ENCODE measurements at regions not wholly inside any gene's neighbourhood (a gene's known extent, or its start where the extent isn't known, plus 50 kb on each side); places are given as distances from the start of the nearest gene placed in this dataset.

- WGBS, 2 donors (ENCODE audit: extremely low coverage in 2 of 2, insufficient read length in 2 of 2, insufficient replicate concordance in 1 of 2), result no CpG with 5 or more reads among the region's 1 CpG
- no peak for DNase-seq (ENCODE audit: low spot score)
- Histone ChIP-seq H2BK15ac (ENCODE audit: low read length) (no peak overlapping the region), H3K23ac (ENCODE audit: low read depth, low read length, poor library complexity) (no peak overlapping the region), H2BK120ac (ENCODE audit: low read depth, low read length) (no peak overlapping the region), H4K8ac (ENCODE audit: low read depth, low read length) (no peak overlapping the region), H3K27me3 (ENCODE audit: control insufficient read depth in 3 of 3, insufficient read depth in 3 of 3, low read depth in 1 of 3, low read length in 3 of 3) (peaks cover 0 to 4% (median 0%) of the 10 kb centered on the region in 3 experiments), H3K4ac (ENCODE audit: low read length) (no peak overlapping the region), H2AK5ac (ENCODE audit: low read depth, low read length) (no peak overlapping the region), H3K79me1 (ENCODE audit: low read depth, low read length) (no peaks in the 10 kb centered on the region), H3K4me3 (ENCODE audit: low read length in 2 of 2) (no peak overlapping the region), H4K91ac (ENCODE audit: low read depth, low read length, poor library complexity) (no peak overlapping the region), H2BK12ac (ENCODE audit: low read length) (no peak overlapping the region), H3K4me2 (ENCODE audit: insufficient read depth, low read length, poor library complexity, severe bottlenecking) (no peak overlapping the region), H3K27ac (replicated peaks; ENCODE audit: low read length) (no peak overlapping the region), H3K14ac (ENCODE audit: low read length) (no peak overlapping the region), H3K9me3 (replicated peaks in 1 of 2; ENCODE audit: control insufficient read depth in 2 of 2, insufficient read depth in 1 of 2, low read depth in 1 of 2, low read length in 2 of 2) (peaks cover 0 to 6% of the 10 kb centered on the region in 2 donors), H2BK5ac (ENCODE audit: low read length) (no peak overlapping the region), H3K9ac (ENCODE audit: low read depth, low read length, poor library complexity) (no peak overlapping the region), H3K18ac (ENCODE audit: low read length) (no peak overlapping the region), H2AFZ (ENCODE audit: low read length) (no peak overlapping the region), H3K4me1 (ENCODE audit: control insufficient read depth in 2 of 2, insufficient read depth in 1 of 2, low read depth in 1 of 2, low read length in 2 of 2) (no peaks in the 10 kb centered on the region), H3K36me3 (replicated peaks in 1 of 2; ENCODE audit: control insufficient read depth in 2 of 2, insufficient read depth in 2 of 2, low read length in 2 of 2) (no peaks in the 10 kb centered on the region)
Observed at GRCh38 chr2:103130857-103131256, 369.0 kb downstream of the TMEM182 start.

GRCh38 chr2:103132536-103133217 is 370.8 kb downstream of the TMEM182 start:
- no peaks in the 10 kb centered on the region for H3K4me1 ChIP-seq (ENCODE audit: control insufficient read depth in 2 of 2, insufficient read depth in 1 of 2, low read depth in 1 of 2, low read length in 2 of 2)
- H2AFZ ChIP-seq (ENCODE audit: low read length), result no peak overlapping the region
- H4K8ac ChIP-seq (ENCODE audit: low read depth, low read length), result no peak overlapping the region
- H3K23ac ChIP-seq (ENCODE audit: low read depth, low read length, poor library complexity), result no peak overlapping the region
- H2BK15ac ChIP-seq (ENCODE audit: low read length), result no peak overlapping the region
- no peak for DNase-seq (ENCODE audit: low spot score)
- H3K27me3 ChIP-seq (ENCODE audit: control insufficient read depth in 3 of 3, insufficient read depth in 3 of 3, low read depth in 1 of 3, low read length in 3 of 3), result peaks cover 0 to 4% (median 0%) of the 10 kb centered on the region in 3 experiments
- H3K14ac ChIP-seq (ENCODE audit: low read length), result no peak overlapping the region
- no peak overlapping the region for H3K27ac ChIP-seq (replicated peaks; ENCODE audit: low read length)
- H4K91ac ChIP-seq (ENCODE audit: low read depth, low read length, poor library complexity), result no peak overlapping the region
- H2BK12ac ChIP-seq (ENCODE audit: low read length), result no peak overlapping the region
- peaks cover 0 to 10% of the 10 kb centered on the region in 2 donors for H3K9me3 ChIP-seq (replicated peaks in 1 of 2; ENCODE audit: control insufficient read depth in 2 of 2, insufficient read depth in 1 of 2, low read depth in 1 of 2, low read length in 2 of 2)
- no peak overlapping the region for H3K4ac ChIP-seq (ENCODE audit: low read length)
- H3K18ac ChIP-seq (ENCODE audit: low read length), result no peak overlapping the region
- H3K9ac ChIP-seq (ENCODE audit: low read depth, low read length, poor library complexity), result no peak overlapping the region
- WGBS, 2 donors (ENCODE audit: extremely low coverage in 2 of 2, insufficient read length in 2 of 2, insufficient replicate concordance in 1 of 2), result no CpG with 5 or more reads among the region's 2 CpGs
- no peak overlapping the region for H2BK5ac ChIP-seq (ENCODE audit: low read length)
- no peak overlapping the region for H3K4me3 ChIP-seq (ENCODE audit: low read length in 2 of 2)
- no peak overlapping the region for H2AK5ac ChIP-seq (ENCODE audit: low read depth, low read length)
- H3K4me2 ChIP-seq (ENCODE audit: insufficient read depth, low read length, poor library complexity, severe bottlenecking), result no peak overlapping the region
- no peak overlapping the region for H2BK120ac ChIP-seq (ENCODE audit: low read depth, low read length)
- H3K36me3 ChIP-seq (replicated peaks in 1 of 2; ENCODE audit: control insufficient read depth in 2 of 2, insufficient read depth in 2 of 2, low read length in 2 of 2), result no peaks in the 10 kb centered on the region
- no peaks in the 10 kb centered on the region for H3K79me1 ChIP-seq (ENCODE audit: low read depth, low read length)

GRCh38 chr2:103135679-103136078 is 373.8 kb downstream of the TMEM182 start:
- no peak overlapping the region for H2BK15ac ChIP-seq (ENCODE audit: low read length)
- no peak overlapping the region for H3K14ac ChIP-seq (ENCODE audit: low read length)
- peaks cover 0 to 10% of the 10 kb centered on the region in 2 donors for H3K9me3 ChIP-seq (replicated peaks in 1 of 2; ENCODE audit: control insufficient read depth in 2 of 2, insufficient read depth in 1 of 2, low read depth in 1 of 2, low read length in 2 of 2)
- H3K27ac ChIP-seq (replicated peaks; ENCODE audit: low read length), result no peak overlapping the region
- no peak overlapping the region for H2AFZ ChIP-seq (ENCODE audit: low read length)
- H4K8ac ChIP-seq (ENCODE audit: low read depth, low read length), result no peak overlapping the region
- no peak overlapping the region for H3K4me3 ChIP-seq (ENCODE audit: low read length in 2 of 2)
- H3K27me3 ChIP-seq (ENCODE audit: control insufficient read depth in 3 of 3, insufficient read depth in 3 of 3, low read depth in 1 of 3, low read length in 3 of 3), result peaks cover 0 to 4% (median 0%) of the 10 kb centered on the region in 3 experiments
- no peak overlapping the region for H3K23ac ChIP-seq (ENCODE audit: low read depth, low read length, poor library complexity)
- no peak overlapping the region for H2BK120ac ChIP-seq (ENCODE audit: low read depth, low read length)
- no peak overlapping the region for H3K4ac ChIP-seq (ENCODE audit: low read length)
- peaks cover 0 to 3% of the 10 kb centered on the region in 2 donors for H3K4me1 ChIP-seq (ENCODE audit: control insufficient read depth in 2 of 2, insufficient read depth in 1 of 2, low read depth in 1 of 2, low read length in 2 of 2)
- DNase-seq (ENCODE audit: low spot score), result no peak
- no peak overlapping the region for H2AK5ac ChIP-seq (ENCODE audit: low read depth, low read length)
- no peak overlapping the region for H3K4me2 ChIP-seq (ENCODE audit: insufficient read depth, low read length, poor library complexity, severe bottlenecking)
- no peak overlapping the region for H3K18ac ChIP-seq (ENCODE audit: low read length)
- H3K9ac ChIP-seq (ENCODE audit: low read depth, low read length, poor library complexity), result no peak overlapping the region
- no peaks in the 10 kb centered on the region for H3K79me1 ChIP-seq (ENCODE audit: low read depth, low read length)
- no peak overlapping the region for H2BK5ac ChIP-seq (ENCODE audit: low read length)
- no CpG with 5 or more reads among the region's 6 CpGs for WGBS, 2 donors (ENCODE audit: extremely low coverage in 2 of 2, insufficient read length in 2 of 2, insufficient replicate concordance in 1 of 2)
- H2BK12ac ChIP-seq (ENCODE audit: low read length), result no peak overlapping the region
- no peaks in the 10 kb centered on the region for H3K36me3 ChIP-seq (replicated peaks in 1 of 2; ENCODE audit: control insufficient read depth in 2 of 2, insufficient read depth in 2 of 2, low read length in 2 of 2)
- no peak overlapping the region for H4K91ac ChIP-seq (ENCODE audit: low read depth, low read length, poor library complexity)

GRCh38 chr2:103138123-103138901 is 376.5 kb downstream of the TMEM182 start:
- Histone ChIP-seq H3K9me3 (replicated peaks in 1 of 2; ENCODE audit: control insufficient read depth in 2 of 2, insufficient read depth in 1 of 2, low read depth in 1 of 2, low read length in 2 of 2) (peaks cover 0 to 4% of the 10 kb centered on the region in 2 donors), H3K4ac (ENCODE audit: low read length) (no peak overlapping the region), H3K79me1 (ENCODE audit: low read depth, low read length) (no peaks in the 10 kb centered on the region), H2AK5ac (ENCODE audit: low read depth, low read length) (no peak overlapping the region), H2BK12ac (ENCODE audit: low read length) (no peak overlapping the region), H2AFZ (ENCODE audit: low read length) (no peak overlapping the region), H3K27ac (replicated peaks; ENCODE audit: low read length) (no peak overlapping the region), H2BK120ac (ENCODE audit: low read depth, low read length) (no peak overlapping the region), H3K18ac (ENCODE audit: low read length) (no peak overlapping the region), H3K4me2 (ENCODE audit: insufficient read depth, low read length, poor library complexity, severe bottlenecking) (no peak overlapping the region), H4K8ac (ENCODE audit: low read depth, low read length) (no peak overlapping the region), H3K36me3 (replicated peaks in 1 of 2; ENCODE audit: control insufficient read depth in 2 of 2, insufficient read depth in 2 of 2, low read length in 2 of 2) (no peaks in the 10 kb centered on the region), H3K4me3 (ENCODE audit: low read length in 2 of 2) (no peak overlapping the region), H3K23ac (ENCODE audit: low read depth, low read length, poor library complexity) (no peak overlapping the region), H3K14ac (ENCODE audit: low read length) (no peak overlapping the region), H4K91ac (ENCODE audit: low read depth, low read length, poor library complexity) (no peak overlapping the region), H3K9ac (ENCODE audit: low read depth, low read length, poor library complexity) (no peak overlapping the region), H2BK15ac (ENCODE audit: low read length) (no peak overlapping the region), H2BK5ac (ENCODE audit: low read length) (no peak overlapping the region), H3K4me1 (ENCODE audit: control insufficient read depth in 2 of 2, insufficient read depth in 1 of 2, low read depth in 1 of 2, low read length in 2 of 2) (peaks cover 0 to 3% of the 10 kb centered on the region in 2 donors), H3K27me3 (ENCODE audit: control insufficient read depth in 3 of 3, insufficient read depth in 3 of 3, low read depth in 1 of 3, low read length in 3 of 3) (peaks cover 0 to 4% (median 0%) of the 10 kb centered on the region in 3 experiments)
- no CpG with 5 or more reads among the region's 5 CpGs for WGBS, 2 donors (ENCODE audit: extremely low coverage in 2 of 2, insufficient read length in 2 of 2, insufficient replicate concordance in 1 of 2)
- no peak for DNase-seq (ENCODE audit: low spot score)

All from neuronal stem cell (in vitro differentiated cells).